H1 (cell line): ENCODE measurements at regions not wholly inside any gene's neighbourhood (a gene's known extent, or its start where the extent isn't known, plus 50 kb on each side); places are given as distances from the start of the nearest gene placed in this dataset.

Experiments
- CTCF ChIA-PET: fragments of 300-600 bp; sonication (Branson Sonifier 250); formaldehyde crosslinking; loops from one replicate; lab custom pipeline; 2021; ENCODE audit not compliant: partially characterized antibody; lab: Charles Lee
- POLR2A ChIA-PET: fragments of 300-600 bp; sonication (Branson Sonifier 250); formaldehyde crosslinking; loops from one replicate; lab custom pipeline; 2021; ENCODE audit warnings: inconsistent platforms; ENCODE audit not compliant: partially characterized antibody; lab: Charles Lee
- DNase-seq, 2 experiments: peaks; one replicate each; pipeline versions ENCODE4 v3.0.0 to v3.0.0-alpha.2; 2010 to 2022; ENCODE audit warnings: low spot score in 2 of 2, low read depth in 1 of 2, mixed read lengths in 1 of 2
- FAIRE-seq: peaks from 2 replicates; lab custom pipeline; 2011; peaks lifted over from hg19 to GRCh38; lab: Jason Lieb, UNC
- H2AFZ ChIP-seq: 2 replicates; pipeline ENCODE4 v1.8.1; 2012; ENCODE audit warnings: low read length, inconsistent platforms
- H2AK5ac ChIP-seq: 2 replicates; pipeline ENCODE4 v1.6.1; 2013; ENCODE audit warnings: low read depth, low read length
- H2BK120ac ChIP-seq: replicated peaks from 2 replicates; pipeline ENCODE3; 2013; ENCODE audit warnings: low read depth, low read length, inconsistent platforms
- H2BK12ac ChIP-seq: 2 replicates; pipeline ENCODE4 v1.6.1; 2013; ENCODE audit warnings: low read depth, low read length
- H2BK15ac ChIP-seq: 2 replicates; pipeline ENCODE4 v1.6.1; 2013; ENCODE audit warnings: low read length
- H2BK20ac ChIP-seq: 2 replicates; pipeline ENCODE4 v1.6.1; 2013; ENCODE audit warnings: low read length
- H2BK5ac ChIP-seq: 2 replicates; pipeline ENCODE4 v1.6.1; 2013; ENCODE audit warnings: low read depth, low read length
- H3K14ac ChIP-seq: 2 replicates; pipeline ENCODE4 v1.6.1; 2013; ENCODE audit warnings: inconsistent platforms; ENCODE audit not compliant: insufficient read length
- H3K18ac ChIP-seq: 2 replicates; pipeline ENCODE4 v1.6.1; 2013; ENCODE audit warnings: low read length; ENCODE audit errors: extremely low read depth
- H3K23ac ChIP-seq: 2 replicates; pipeline ENCODE4 v1.6.1; 2013; ENCODE audit warnings: inconsistent platforms; ENCODE audit not compliant: insufficient read length
- H3K23me2 ChIP-seq: 2 replicates; pipeline ENCODE4 v1.6.1; 2013; ENCODE audit warnings: low read depth, low read length
- H3K27ac ChIP-seq: 2 replicates; pipeline ENCODE4 v1.6.1; 2011; ENCODE audit warnings: low read depth, low read length, inconsistent platforms
- H3K27me3 ChIP-seq, 4 experiments: replicated peaks in 1 of 4; 1 replicate in 1 of 4; 2 replicates in 3 of 4; pipeline versions ENCODE4 v1.6.1 to v1.8.1; 2011 to 2013; ENCODE audit warnings: low read length in 3 of 4, mild to moderate bottlenecking in 3 of 4, inconsistent platforms in 2 of 4, mixed read lengths in 2 of 4, moderate library complexity in 1 of 4; ENCODE audit not compliant: control insufficient read depth in 3 of 4, insufficient read depth in 3 of 4; ENCODE audit errors: extremely low read depth in 1 of 4
- H3K36me3 ChIP-seq, 4 experiments: 2 replicates each; pipeline versions ENCODE4 v1.6.1 to v1.8.1; 2011 to 2013; ENCODE audit warnings: mild to moderate bottlenecking in 4 of 4, low read length in 3 of 4, moderate library complexity in 2 of 4, control low read depth in 1 of 4, inconsistent platforms in 1 of 4; ENCODE audit not compliant: insufficient read depth in 4 of 4, control insufficient read depth in 2 of 4
- H3K4ac ChIP-seq: replicated peaks from 2 replicates; pipeline ENCODE3; 2013; ENCODE audit warnings: low read length, low read depth, mixed read lengths, inconsistent platforms; ENCODE audit not compliant: insufficient read length
- H3K4me1 ChIP-seq, 4 experiments: replicated peaks in 1 of 4; 1 replicate in 1 of 4; 2 replicates in 3 of 4; pipeline versions ENCODE4 v1.6.1 to v1.8.1; 2011 to 2013; ENCODE audit warnings: low read length in 3 of 4, inconsistent platforms in 2 of 4, mixed read lengths in 1 of 4; ENCODE audit not compliant: insufficient read depth in 4 of 4, control insufficient read depth in 3 of 4
- H3K4me2 ChIP-seq, 2 experiments: 2 replicates each; pipeline versions ENCODE4 v1.6.1 to v1.8.1; 2011 to 2013; ENCODE audit warnings: low read depth in 2 of 2, low read length in 2 of 2, control low read depth in 1 of 2, inconsistent platforms in 1 of 2, mild to moderate bottlenecking in 1 of 2; ENCODE audit not compliant: insufficient read depth in 1 of 2
- H3K4me3 ChIP-seq, 4 experiments: fragments of 200-600, 300-600 bp in 1 of 4; sonication (generic), shearing (Covaris generic), sonication (Bioruptor Twin) in 1 of 4; 2 replicates each; pipeline versions ENCODE4 v1.5.1 to v1.8.1; 2011 to 2016; ENCODE audit warnings: low read length in 4 of 4, low read depth in 3 of 4, control low read depth in 2 of 4, inconsistent platforms in 2 of 4, mild to moderate bottlenecking in 2 of 4, mixed read lengths in 1 of 4, moderate library complexity in 1 of 4; ENCODE audit not compliant: insufficient read depth in 2 of 4; ENCODE audit errors: extremely low read depth in 1 of 4
- H3K56ac ChIP-seq: replicated peaks from 2 replicates; pipeline ENCODE3; 2013; ENCODE audit warnings: low read depth, mild to moderate bottlenecking, mixed read lengths, low read length, inconsistent platforms; ENCODE audit not compliant: insufficient read length
- H3K79me1 ChIP-seq: 2 replicates; pipeline ENCODE4 v1.6.1; 2013; ENCODE audit warnings: low read depth, low read length, control low read depth
- H3K79me2 ChIP-seq, 2 experiments: 2 replicates each; pipeline versions ENCODE4 v1.6.1 to v1.8.1; 2012 to 2013; ENCODE audit warnings: low read length in 2 of 2, mild to moderate bottlenecking in 2 of 2, inconsistent platforms in 1 of 2; ENCODE audit not compliant: insufficient read depth in 2 of 2, control insufficient read depth in 1 of 2
- H3K9ac ChIP-seq, 4 experiments: replicated peaks in 1 of 4; 1 replicate in 1 of 4; 2 replicates in 3 of 4; pipeline versions ENCODE4 v1.6.1 to v1.8.1; 2011 to 2013; ENCODE audit warnings: low read depth in 3 of 4, low read length in 3 of 4, control low read depth in 2 of 4, mild to moderate bottlenecking in 2 of 4, moderate library complexity in 2 of 4, inconsistent platforms in 1 of 4; ENCODE audit errors: extremely low read depth in 1 of 4
- H3K9me3 ChIP-seq, 2 experiments: 2 replicates each; pipeline versions ENCODE4 v1.6.1 to v1.8.1; 2012 to 2013; ENCODE audit warnings: mild to moderate bottlenecking in 2 of 2, moderate library complexity in 2 of 2, control low read depth in 1 of 2, inconsistent platforms in 1 of 2, low read depth in 1 of 2, low read length in 1 of 2, mixed read lengths in 1 of 2; ENCODE audit not compliant: insufficient read depth in 2 of 2
- H4K20me1 ChIP-seq, 2 experiments: replicated peaks in 1 of 2; 2 replicates each; pipeline versions ENCODE3 to v1.8.1; 2011 to 2013; ENCODE audit warnings: inconsistent platforms in 2 of 2, low read length in 2 of 2, mild to moderate bottlenecking in 1 of 2; ENCODE audit not compliant: insufficient read depth in 2 of 2, control insufficient read depth in 1 of 2
- H4K5ac ChIP-seq: 2 replicates; pipeline ENCODE4 v1.6.1; 2013; ENCODE audit warnings: low read length, low read depth, mixed read lengths, inconsistent platforms; ENCODE audit not compliant: insufficient read length
- H4K8ac ChIP-seq: 2 replicates; pipeline ENCODE4 v1.8.0; 2013; ENCODE audit warnings: mild to moderate bottlenecking, moderate library complexity, low read length, inconsistent platforms; ENCODE audit not compliant: insufficient read depth; ENCODE audit errors: extremely low read depth
- H4K91ac ChIP-seq: replicated peaks from 2 replicates; pipeline ENCODE3; 2013; ENCODE audit warnings: low read length, mixed read lengths, inconsistent platforms; ENCODE audit not compliant: insufficient read length
- TAF7 ChIP-seq: optimal IDR thresholded peaks from 2 replicates; pipeline ENCODE3; 2011; ENCODE audit warnings: low read depth, mild to moderate bottlenecking, inconsistent platforms, low read length, moderate library complexity, borderline replicate concordance
- TBP ChIP-seq: IDR thresholded peaks from 2 replicates; pipeline ENCODE4 v1.6.1; 2011; ENCODE audit warnings: low read depth, low read length, improper control_type of control experiment
- TEAD4 ChIP-seq: IDR thresholded peaks from 2 replicates; pipeline ENCODE4 v1.6.1; 2012; ENCODE audit warnings: low read depth, low read length, inconsistent platforms, mixed read lengths

DNA sequence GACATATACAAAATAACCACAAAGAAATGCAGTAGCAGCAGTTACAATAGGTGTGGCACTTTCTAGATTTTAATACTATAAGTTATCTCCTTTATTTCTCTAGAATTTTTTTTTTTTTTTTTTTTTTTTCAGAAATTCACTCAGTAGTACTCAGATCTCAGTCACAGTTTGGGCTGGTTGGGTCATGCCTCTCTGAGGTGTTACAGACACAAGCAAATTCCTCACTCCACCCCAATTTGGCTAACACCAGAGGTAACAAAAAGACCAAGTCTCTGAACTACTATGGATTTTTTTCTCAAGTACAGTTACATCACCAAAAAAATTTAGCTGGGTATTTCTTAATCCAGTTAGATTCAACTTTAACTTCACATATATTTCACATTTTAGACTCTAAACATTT, 985.1 kb upstream of the LRRN3 start:
- Histone ChIP-seq H3K79me1 (no peaks in the 10 kb centered on the region), H3K4me2 (no peak overlapping the region), H3K9me3 (no peaks in the 10 kb centered on the region), H2BK5ac (no peak overlapping the region), H2BK120ac (no peak overlapping the region), H2BK15ac (no peak overlapping the region), H3K23me2 (no peaks in the 10 kb centered on the region), H3K14ac (no peak overlapping the region), H3K9ac (no peak overlapping the region), H4K91ac (no peak overlapping the region), H3K18ac (no peak overlapping the region), H3K23ac (no peak overlapping the region), H3K4ac (no peak overlapping the region), H2AK5ac (no peak overlapping the region), H3K56ac (no peak overlapping the region), H3K27me3 (no peaks in the 10 kb centered on the region), H3K79me2 (no peaks in the 10 kb centered on the region), H3K4me1 (no peaks in the 10 kb centered on the region), H3K27ac (no peak overlapping the region), H3K4me3 (no peak overlapping the region), H2BK20ac (no peak overlapping the region), H4K8ac (no peak overlapping the region), H3K36me3 (no peaks in the 10 kb centered on the region), H4K20me1 (no peaks in the 10 kb centered on the region), H2BK12ac (no peak overlapping the region), H2AFZ (no peak overlapping the region), H4K5ac (no peak overlapping the region)
- DNase-seq (no peak), FAIRE-seq (no peak)
- ChIA-PET POLR2A (no interaction called here), CTCF (no interaction called here)
- TF ChIP-seq TBP: no peak
- TF ChIP-seq TAF7: no peak
- TF ChIP-seq TEAD4: no peak
